Breast epithelium (tissue), 3 donors: ENCODE measurements at regions not wholly inside any gene's neighbourhood (a gene's known extent, or its start where the extent isn't known, plus 50 kb on each side); places are given as distances from the start of the nearest gene placed in this dataset.

Experiments used
- CTCF ChIP-seq, 3 donors: fragments of 450-650 bp; IDR thresholded peaks; one replicate each; pipeline ENCODE4 v1.5.1; 2016 to 2017; ENCODE audit warnings: antibody characterized with exemption in 3 of 3, mild to moderate bottlenecking in 3 of 3, moderate library complexity in 3 of 3
- POLR2A ChIP-seq: fragments of 450-650 bp; IDR thresholded peaks from one replicate; pipeline ENCODE4 v1.6.1; 2016; ENCODE audit warnings: antibody characterized with exemption, mild to moderate bottlenecking, moderate library complexity
- POLR2AphosphoS5 ChIP-seq, 3 donors: sonication (generic); formaldehyde crosslinking; IDR thresholded peaks; one replicate each; pipeline ENCODE4 v1.6.1; 2017; ENCODE audit warnings: antibody characterized with exemption in 3 of 3

GRCh38 chr6:97438011-97438671, 155.1 kb upstream of the MMS22L start:
- TF ChIP-seq POLR2A (no peak), POLR2AphosphoS5 (IDR thresholded peaks at IDR 0.05) (no peak), CTCF (IDR thresholded peaks at IDR 0.05) (no peak)
